GM18861 (cell line): ENCODE measurements at regions not wholly inside any gene's neighbourhood (a gene's known extent, or its start where the extent isn't known, plus 50 kb on each side); places are given as distances from the start of the nearest gene placed in this dataset.
"Not testable (repeated sequence)": the region's sequence is repeated elsewhere in the genome, so short reads cannot be mapped to it uniquely, and the experiment has no call there.

ENCODE experiments used
- ATAC-seq: cut with Tn5 transposase; IDR thresholded peaks from one replicate; pipeline ENCODE4 v1.9.1; 2021; ENCODE audit not compliant: unreplicated experiment

DNA sequence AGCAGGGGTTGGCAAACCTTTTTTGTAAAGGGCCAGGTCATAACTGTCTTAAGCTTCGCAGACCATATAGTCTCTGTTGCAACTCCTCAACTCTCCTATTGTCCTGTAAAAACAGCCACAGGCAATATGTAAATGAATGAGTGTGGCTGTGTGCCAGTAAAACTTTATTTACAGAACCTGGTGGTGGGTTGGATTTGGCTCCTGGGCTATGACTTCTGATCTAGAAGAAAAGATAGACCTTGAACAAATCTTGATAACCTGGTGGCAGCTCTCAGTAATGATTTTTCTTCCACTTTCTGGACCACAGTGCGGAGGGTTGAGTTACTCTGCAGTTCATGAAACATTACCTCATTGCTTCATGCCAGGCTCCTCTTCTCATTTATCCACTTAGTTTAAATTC is 139.3 kb downstream of the MYCN start:
- ATAC-seq = no peak

DNA sequence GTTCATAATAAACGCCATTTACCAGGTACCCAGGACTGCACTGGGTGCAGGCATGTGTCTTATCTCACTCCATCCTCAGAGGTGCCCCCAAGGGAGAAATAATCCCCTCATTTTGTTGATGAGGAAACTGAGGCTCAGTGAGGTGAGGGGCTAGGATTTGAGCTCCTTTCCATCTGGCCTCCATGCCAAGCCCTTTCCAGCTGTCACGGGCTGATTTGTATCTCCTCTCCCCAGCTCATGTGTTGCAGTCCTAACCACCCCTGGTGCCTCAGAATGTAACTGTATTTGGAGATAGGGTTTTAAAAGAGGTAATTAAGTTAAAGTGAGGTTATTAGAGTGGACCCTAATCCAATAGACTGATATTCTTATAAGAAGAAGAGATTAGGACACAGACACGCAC is 137.3 kb downstream of the MYCN start:
- no peak for ATAC-seq

DNA sequence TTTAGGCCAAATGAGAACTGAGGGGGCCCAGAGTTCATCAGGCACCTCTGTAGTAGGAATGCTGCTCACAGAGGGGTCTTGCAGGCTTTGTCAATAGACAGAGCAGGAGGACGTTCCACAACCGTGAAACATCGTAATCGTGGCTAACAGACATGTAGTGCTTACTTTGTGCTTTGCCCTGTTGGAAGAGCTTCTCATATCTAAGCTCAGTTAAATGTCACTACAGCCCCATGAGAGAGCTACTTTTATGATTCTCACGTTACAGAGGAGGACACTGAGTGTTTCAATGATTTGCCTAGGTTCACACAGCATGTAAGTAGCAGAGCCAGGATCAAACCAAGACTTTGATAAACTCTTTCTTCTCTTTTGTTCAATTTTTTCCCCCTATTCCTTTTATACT is 136.6 kb downstream of the MYCN start:
- no peak for ATAC-seq

DNA sequence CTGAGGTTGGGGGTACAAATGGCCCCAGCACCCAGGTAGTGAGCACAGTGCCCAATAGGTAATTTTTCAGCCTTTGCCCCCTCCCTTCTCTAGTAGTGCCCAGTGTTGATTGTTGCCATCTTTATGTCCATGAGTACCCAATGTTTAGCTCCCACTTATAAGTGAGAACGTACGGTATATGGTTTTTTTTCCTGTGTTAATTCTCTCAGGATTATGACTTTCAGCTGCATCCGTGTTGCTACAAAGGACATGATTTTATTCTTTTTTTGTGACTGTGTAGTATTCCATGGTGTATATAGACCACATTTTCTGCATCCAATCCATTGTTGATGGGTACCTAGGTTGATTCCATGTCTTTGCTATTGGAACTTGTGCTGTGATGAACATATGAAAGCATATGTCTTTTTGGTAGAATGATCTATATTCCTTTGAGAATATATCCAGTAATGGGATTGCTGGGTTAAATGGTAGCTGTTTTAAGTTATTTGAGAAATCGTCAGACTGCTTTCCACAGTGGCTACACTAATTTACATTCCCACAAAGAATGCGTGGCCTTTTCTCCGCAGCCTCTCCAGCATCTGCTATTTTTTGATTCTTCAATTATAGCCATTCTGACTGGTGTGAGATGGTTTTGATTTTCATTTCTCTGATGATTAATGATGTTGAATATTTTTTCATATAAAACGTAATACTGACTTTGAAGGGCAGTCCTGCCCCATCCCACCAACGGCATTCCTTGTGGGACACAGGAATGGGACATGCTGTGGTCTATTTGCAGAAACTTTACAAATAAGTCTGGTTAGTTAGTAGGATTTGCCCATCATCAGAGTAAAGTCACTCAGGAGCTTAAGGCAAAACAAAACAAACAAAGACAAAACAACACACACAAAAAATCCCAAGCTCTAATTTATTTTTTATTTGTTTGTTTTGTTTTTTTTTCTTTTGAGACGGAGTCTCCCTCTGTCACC is 135.0 kb downstream of the MYCN start:
- no peak for ATAC-seq

DNA sequence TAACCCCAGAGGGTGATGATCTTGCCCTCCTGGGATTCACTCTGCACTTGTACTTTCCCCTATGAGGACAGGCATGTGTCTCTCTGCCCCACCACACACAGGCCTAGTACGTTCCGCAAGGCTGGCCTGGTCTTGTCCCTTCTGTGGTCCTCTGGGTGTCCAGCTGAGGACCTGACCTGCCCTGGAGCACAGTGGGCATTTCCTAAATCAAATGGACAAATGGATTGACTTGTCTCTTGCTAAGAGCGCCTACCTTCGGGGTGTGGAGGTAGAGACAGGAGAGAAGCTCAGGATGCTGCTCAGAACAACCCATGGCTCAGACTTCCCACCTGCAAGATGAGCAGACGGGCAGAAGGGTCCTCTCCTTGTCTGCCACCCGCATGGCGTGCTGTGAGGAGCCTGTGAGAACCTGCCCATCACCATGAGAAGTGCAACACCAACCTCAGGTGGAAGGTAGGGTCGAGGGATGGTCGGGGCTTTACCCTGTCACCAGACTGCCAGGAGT is 133.6 kb downstream of the MYCN start:
- ATAC-seq = no peak

DNA sequence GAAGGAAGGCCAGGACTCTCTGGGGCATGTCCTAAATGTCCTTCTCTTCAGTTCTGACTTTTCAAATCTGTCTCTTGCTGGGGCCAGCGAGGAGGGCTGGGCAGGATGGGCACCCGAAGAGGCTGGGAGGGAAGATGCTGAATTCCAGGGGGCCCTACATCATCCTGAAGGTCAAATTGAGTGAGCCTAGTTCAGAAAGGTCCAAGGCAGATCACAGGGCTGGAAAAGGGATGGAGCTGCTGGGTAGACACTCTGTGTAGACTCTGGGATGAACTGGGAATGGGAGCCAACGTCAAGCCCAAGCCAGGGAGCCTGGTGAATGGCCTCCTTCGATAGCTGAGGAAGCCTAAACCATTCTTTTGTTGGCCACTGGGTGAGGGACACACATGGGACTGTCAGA is 133.1 kb downstream of the MYCN start:
- ATAC-seq = no peak

DNA sequence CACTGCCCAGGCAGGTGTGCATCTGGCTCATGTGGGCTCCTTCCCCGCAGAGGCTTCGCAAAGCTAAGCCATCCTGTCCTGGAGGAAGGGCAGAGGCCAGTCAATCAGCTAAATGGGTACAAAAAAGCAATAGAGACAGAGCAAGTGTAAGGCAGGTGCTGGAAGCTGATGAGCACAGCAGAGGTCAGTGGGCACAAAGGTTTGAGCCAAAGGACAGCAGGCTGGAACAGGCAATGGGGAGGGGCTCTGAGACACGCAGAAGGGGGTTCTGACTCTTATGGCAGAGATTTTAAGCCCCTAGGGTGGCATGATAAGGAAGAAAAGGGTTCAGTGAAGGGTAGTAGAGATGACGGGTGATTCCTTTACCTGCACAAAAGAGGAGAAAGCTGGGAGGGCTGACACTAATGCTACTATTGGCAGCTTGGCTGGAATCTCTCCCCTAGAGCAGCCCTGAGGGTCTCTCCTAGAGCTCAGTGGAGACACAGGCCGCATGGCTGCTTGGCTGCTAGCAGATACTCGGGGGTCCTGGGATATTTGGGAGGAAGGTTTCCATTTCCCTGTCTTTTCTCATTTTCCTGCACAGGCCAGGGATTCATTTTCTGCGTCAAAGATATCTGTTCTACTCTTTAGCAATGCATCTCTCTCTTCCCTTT is 132.4 kb downstream of the MYCN start:
- ATAC-seq = no peak

DNA sequence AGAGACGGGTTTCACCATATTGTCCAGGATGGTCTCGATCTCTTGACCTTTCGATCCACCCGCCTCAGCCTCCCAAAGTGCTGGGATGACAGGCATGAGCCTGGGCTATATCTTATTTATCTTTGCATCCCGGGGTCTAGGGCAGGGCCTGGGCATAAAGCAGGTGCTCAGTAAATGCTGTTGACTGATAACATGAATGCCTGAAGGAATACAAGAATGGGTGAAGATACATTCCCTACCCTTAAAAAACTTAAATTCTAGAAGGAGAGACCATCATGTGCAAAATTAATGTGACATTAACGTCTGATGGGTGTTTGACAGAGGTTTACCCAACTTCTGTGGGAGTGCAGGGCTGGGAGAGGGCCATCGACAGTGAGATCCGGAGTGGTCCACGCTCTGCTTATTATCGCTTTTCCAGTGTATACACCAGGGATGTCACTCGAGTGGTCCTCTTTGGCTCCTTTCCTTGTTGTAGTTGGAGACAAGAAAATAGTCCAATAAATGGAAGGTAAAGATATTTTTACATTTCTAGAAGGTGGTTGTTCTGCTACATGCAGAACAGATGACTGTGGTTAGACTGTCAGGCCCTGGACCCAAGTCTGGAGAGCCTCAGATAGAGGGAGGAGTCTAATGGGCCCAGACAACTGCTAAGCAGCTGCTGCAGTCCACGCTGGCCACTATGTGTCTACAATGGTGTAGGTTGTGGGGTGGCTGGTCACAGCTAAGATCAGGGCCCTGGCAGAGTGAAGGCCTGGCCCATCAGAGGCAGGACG is 131.7 kb downstream of the MYCN start:
- ATAC-seq = no peak

DNA sequence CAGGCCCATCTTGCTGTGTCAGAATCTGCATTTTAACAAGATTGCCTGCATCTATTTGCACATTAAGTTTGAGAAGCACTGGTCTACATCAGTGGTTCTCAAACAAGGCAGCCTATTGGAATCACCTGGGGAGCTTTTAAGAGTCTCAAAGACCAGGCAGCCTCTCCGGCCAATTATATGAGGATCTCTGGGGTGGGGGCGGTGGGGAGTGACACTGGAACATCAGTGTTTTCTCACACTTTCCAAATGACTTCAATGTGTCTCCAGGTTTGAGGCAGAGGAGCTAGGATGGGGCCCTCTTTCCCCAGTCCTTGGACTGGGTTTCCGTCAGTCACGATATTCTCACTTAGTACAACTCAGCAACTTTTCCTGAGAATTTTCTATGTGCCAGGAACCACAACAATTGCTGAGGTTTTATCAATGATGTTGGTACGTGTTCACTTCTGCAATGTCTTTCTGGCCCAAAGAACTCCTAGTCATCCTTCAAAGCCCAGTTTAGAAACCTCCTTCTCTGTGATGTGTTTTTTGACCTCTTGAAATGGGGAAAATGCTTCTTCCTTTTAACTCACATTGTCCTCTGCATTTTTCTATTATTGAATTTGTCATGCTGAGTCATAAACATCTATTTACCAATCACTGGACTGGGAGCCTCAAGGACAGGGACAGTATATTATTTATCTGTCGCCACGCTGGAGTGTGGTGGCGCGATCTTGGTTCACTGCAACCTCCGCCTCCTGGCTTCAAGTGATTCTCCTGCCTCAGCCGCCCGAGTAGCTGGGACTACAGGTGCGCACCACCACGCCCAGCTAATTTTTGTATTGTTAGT is 130.9 kb downstream of the MYCN start:
- ATAC-seq = no peak

DNA sequence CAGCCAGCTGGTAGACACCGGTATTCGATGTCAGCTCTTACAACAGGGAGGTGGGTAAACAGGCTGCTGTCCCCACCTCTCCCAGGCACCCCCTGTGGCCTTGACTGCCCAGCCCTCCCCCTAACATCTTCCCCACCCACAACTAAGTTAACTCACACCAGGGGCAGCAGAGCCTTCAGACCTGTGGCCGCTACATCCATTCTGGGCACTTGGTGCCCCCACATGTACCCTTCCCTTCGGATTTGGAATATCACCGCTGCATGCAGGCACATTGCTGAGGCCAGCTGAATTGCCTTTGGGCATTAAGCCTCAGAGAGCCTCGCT is 130.3 kb downstream of the MYCN start:
- ATAC-seq = no peak

DNA sequence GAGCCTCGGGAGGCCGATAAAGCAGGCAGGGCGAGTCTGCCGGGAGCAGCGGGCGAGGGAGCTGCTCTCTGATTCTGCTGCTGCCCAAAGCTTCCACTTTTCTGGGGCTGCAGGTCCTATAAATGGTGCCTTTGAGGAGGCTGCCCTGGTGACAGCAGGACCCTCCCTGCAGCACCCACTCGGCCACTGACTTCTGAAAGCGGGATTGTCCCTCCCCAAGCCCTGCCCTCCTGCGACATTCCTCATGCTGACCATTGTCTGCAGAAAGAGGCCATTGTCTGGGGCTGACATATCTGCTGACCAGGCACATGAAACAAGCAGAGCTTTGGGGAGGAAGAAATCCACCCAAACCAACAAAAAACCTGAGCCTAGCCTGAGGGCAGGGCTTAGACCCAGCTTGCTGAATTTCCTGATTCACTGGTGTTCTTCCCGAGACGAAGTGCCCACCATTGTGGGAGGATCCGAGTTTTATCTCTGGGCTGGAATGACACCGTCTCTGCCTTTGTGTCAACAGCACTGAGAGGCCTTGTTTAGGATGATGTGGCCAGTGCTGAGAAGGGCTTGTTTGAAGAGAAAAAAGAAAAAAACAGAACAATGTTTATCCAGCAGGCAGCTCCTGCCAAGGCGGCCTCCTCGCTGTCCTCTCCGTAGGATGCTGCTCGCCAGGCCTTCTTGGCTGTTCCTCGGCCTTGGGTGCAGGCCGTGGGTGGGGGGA is 129.7 kb downstream of the MYCN start:
- ATAC-seq = no peak

DNA sequence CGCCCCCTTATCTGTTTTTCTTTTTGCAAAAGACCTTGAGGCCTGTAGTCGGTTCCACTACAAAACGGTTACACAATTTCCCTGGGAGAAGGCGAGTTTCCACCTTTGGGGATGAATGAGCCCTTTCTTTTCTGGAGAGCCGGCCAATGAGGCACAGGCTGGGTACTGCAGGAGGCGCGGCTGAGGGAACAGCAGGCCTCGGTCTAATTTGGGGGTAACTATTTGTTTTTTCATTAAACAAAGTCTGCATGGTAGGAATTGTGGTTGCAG is 129.2 kb downstream of the MYCN start:
- ATAC-seq = no peak

DNA sequence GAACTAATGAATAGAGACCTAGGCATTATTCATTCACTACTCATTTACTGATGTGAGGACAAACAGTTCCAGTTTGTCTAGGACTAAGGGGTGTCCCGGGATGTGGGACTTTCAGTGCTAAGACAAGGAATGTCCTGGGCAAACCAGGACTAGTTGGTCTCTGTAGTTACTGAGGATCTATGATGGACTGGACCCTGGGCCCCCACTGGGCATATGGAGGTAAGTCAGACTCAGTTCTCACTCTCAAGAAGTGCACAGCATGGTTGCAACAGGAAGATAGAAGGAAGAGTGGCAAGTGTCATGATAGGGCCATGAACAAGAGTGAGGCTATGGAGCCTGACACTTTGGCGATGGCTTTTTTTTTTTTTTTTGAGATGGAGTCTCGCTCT is 128.2 kb downstream of the MYCN start:
- no peak for ATAC-seq

DNA sequence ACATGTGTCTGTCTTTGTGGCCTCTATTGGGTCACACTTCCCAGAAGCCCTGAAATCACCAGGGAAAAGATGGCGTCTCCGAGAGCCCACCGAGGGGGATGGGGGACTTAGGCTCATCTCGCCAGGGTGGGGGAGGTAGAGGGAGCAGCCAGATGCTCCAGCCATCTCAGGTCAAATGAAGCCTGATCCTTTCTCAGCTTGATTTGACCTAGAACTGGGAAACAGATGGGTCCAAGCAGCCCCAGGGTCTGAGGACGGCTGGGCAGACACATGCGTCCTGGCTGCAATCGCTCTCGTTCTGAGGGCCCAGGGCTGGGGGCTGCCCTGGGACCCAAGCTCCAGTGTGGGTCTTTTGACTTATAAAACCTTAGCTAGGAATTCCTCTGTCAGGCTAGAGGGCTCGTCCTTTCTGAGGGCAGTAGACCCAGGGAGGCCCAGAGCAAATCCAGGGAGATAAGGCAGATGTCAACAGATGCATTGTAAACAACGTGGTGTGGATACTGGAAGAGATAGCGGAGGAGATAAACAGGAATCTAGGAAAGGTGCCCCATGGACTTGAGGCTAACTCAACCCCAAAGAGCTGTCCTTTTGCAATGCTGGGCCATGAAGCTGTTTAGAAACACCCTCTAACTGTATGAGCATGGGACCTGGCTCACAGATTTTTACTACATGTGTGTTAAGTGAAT is 127.7 kb downstream of the MYCN start:
- no peak for ATAC-seq

DNA sequence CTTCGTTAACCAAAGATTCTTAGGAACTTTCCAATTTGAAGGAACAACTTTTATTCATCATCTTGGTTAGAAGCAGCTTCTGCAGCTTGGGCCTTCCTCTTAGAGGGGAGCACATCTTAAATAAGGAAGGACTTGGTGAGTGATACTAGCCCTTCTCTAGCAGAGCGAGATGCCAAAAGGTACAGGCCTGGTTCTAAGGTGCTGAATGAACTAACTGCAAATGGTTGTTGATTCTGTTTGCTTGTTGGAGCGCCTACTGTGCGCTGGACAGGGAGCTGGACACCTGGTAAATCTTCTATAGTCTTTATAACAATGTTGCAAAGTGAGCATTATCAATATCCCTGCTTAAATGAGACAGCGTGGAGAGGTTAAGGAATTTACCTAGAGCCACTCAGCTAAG is 127.1 kb downstream of the MYCN start:
- no peak for ATAC-seq

DNA sequence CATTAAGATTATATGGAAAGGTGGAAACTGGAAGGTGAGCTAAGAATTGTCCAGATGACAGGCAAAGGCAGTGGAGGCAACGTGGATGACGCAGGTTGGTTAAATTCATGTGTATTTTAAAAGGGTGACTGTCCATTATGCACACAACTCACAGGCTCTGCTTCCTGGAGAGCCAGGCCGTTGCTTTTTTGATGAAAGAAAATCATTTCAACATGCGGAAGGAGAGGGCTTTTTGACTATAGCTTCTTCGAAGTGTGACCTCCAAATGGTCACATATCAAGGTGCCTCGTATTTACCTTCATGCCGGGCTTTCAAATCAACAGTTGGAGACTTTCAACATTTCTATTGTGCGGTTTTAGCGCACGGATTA is 126.7 kb downstream of the MYCN start:
- no peak for ATAC-seq

DNA sequence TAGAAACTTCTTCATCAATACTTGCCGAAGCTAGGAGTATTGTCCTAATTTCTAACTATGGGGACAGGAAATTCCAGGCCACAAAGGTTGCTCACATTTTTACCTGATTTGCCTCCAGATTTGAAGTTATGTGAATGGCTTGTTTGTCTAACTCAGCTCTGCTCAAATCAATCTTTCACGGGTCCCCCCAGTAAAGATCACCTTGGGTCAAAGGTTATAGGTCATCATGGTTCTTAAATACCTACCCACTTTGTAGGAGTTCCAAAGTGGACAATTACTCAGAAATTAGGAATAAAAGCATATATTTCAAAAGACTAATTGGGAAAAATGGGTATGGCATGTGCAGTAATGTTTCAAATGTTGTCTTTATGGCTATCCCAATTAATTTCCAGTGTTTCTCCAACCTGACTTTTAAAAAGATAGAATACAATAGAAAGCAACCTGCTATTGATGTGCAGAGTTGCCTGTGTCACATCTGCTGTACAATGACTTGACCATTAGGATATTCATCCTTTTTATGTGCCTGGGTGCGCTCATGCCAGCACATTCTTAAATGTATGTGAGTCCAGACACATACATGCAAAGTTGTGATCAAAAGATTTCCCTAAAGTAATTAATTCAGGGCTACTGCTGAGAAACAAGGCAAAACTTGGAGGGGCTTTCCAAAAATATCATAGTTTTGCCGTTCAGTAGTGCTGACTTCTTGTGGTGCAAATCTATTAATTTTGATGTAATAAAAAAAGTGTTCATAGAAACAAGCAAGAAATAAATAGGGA is 126.1 kb downstream of the MYCN start:
- no peak for ATAC-seq

DNA sequence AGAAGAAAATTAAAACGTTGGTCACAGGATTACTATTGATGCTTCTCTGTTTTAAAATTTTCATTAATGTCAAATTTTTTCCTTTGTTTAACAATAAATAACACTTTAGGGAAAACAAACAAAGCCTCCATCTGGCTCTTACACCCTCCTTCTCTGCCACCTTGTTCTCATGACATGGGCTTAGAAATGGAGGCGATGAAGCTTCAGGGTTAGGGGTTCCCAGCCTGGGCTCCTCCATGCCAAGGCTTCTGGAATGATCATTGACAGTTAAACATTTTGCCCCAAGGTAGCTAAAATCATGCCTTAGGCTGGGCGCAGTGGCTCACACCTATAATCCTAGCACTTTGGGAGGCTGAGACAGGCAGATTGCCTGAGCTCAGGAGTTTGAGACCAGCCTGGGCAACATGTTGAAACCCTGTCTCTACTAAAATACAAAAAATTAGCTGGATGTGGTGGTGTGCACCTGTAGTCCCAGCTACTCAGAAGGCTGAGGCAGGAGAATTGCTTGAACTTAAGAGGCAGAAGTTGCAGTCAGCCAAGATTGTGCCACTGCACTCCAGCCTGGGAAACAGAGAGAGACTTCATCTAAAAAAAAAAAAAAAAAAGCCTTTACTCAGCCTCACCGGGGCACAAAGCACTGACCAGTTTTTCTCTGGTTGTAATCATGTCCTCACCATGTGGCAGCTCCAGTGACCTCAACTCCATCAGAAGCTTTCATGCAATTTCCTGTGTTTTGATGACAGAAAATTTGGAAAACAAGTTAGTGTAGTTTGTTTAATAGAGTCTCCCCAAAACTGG is 125.1 kb downstream of the MYCN start:
- not testable (repeated sequence) for ATAC-seq
